ENCODE measurements at regions not wholly inside any gene's neighbourhood (a gene's known extent, or its start where the extent isn't known, plus 50 kb on each side); places are given as distances from the start of the nearest gene placed in this dataset.

DNA sequence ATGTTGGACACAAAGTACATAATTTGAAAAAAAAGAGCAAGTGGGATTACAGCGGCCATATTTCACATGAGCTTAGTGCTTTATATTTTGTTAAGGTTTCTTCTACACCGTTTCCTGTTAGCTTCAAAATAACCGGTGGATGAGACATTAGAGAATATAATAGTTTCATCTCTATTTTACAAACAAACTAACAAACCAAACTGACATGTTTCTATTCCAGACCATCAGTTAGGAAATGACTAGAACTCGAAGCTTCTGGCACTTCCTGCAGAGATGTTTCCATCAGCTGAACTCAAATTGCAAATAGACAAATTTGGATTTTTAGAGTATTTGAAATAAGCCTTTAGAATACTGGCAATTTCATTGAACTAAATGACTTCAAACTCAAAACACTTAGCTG lies 86.5 kb downstream of the MTRR start:
- no peaks in the 10 kb centered on the region for H3K36me3 ChIP-seq (ENCODE audit: control insufficient read depth in 1 of 2, insufficient read depth in 2 of 2, low read length in 2 of 2)
- H3K4me1 ChIP-seq (ENCODE audit: control insufficient read depth in 1 of 2, insufficient read depth in 2 of 2, low read length in 2 of 2), result no peaks in the 10 kb centered on the region
- H3K4me3 ChIP-seq (ENCODE audit: low read depth in 1 of 2, low read length in 2 of 2), result no peak overlapping the region
- H3K9me3 ChIP-seq (ENCODE audit: control insufficient read depth in 1 of 2, low read length in 2 of 2), result no peaks in the 10 kb centered on the region
- no peaks in the 10 kb centered on the region for H3K27me3 ChIP-seq (ENCODE audit: low read depth, low read length)
- H3K27ac ChIP-seq (ENCODE audit: low read length), result no peak overlapping the region

- H3K4me3 ChIP-seq (ENCODE audit: low read depth in 1 of 2, low read length in 2 of 2), result no peak overlapping the region
- H3K9me3 ChIP-seq (ENCODE audit: control insufficient read depth in 1 of 2, low read length in 2 of 2), result no peaks in the 10 kb centered on the region
- H3K27me3 ChIP-seq (ENCODE audit: low read depth, low read length), result no peaks in the 10 kb centered on the region
- H3K27ac ChIP-seq (ENCODE audit: low read length), result no peak overlapping the region
- no peaks in the 10 kb centered on the region for H3K4me1 ChIP-seq (ENCODE audit: control insufficient read depth in 1 of 2, insufficient read depth in 2 of 2, low read length in 2 of 2)
- no peaks in the 10 kb centered on the region for H3K36me3 ChIP-seq (ENCODE audit: control insufficient read depth in 1 of 2, insufficient read depth in 2 of 2, low read length in 2 of 2)
Measured at GRCh38 chr5:7957329-7957728, 88.4 kb downstream of the MTRR start.

GRCh38 chr5:7960142-7960541 lies 91.2 kb downstream of the MTRR start:
- H3K27me3 ChIP-seq (ENCODE audit: low read depth, low read length), result no peaks in the 10 kb centered on the region
- no peak overlapping the region for H3K4me3 ChIP-seq (ENCODE audit: low read depth in 1 of 2, low read length in 2 of 2)
- no peaks in the 10 kb centered on the region for H3K4me1 ChIP-seq (ENCODE audit: control insufficient read depth in 1 of 2, insufficient read depth in 2 of 2, low read length in 2 of 2)
- H3K27ac ChIP-seq (ENCODE audit: low read length), result no peak overlapping the region
- no peaks in the 10 kb centered on the region for H3K9me3 ChIP-seq (ENCODE audit: control insufficient read depth in 1 of 2, low read length in 2 of 2)
- no peaks in the 10 kb centered on the region for H3K36me3 ChIP-seq (ENCODE audit: control insufficient read depth in 1 of 2, insufficient read depth in 2 of 2, low read length in 2 of 2)

DNA sequence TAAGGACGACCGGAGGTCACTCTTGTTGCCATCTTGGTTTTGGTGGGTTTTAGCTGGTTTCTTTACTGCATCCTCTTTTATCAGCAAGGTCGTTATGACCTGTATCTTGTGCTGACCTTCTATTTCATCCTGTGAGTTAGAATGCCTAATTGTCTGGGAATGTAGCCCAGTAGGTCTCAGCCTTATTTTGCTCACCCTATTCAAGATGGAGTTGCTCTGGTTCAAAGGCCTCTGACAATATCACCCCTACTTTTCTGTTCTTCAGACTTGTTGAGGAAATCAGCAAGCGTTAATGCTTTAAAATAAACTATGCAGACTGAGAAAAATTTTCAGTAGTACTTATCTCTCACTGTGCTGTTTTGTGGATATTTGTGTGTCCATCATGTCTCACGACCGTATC lies 92.6 kb downstream of the MTRR start:
- Histone ChIP-seq H3K36me3 (ENCODE audit: control insufficient read depth in 1 of 2, insufficient read depth in 2 of 2, low read length in 2 of 2) (no peaks in the 10 kb centered on the region), H3K4me1 (ENCODE audit: control insufficient read depth in 1 of 2, insufficient read depth in 2 of 2, low read length in 2 of 2) (no peaks in the 10 kb centered on the region), H3K27ac (ENCODE audit: low read length) (no peak overlapping the region), H3K27me3 (ENCODE audit: low read depth, low read length) (no peaks in the 10 kb centered on the region), H3K9me3 (ENCODE audit: control insufficient read depth in 1 of 2, low read length in 2 of 2) (no peaks in the 10 kb centered on the region), H3K4me3 (ENCODE audit: low read depth in 1 of 2, low read length in 2 of 2) (no peak overlapping the region)

- Histone ChIP-seq H3K4me1 (ENCODE audit: control insufficient read depth in 1 of 2, insufficient read depth in 2 of 2, low read length in 2 of 2) (no peaks in the 10 kb centered on the region), H3K36me3 (ENCODE audit: control insufficient read depth in 1 of 2, insufficient read depth in 2 of 2, low read length in 2 of 2) (no peaks in the 10 kb centered on the region), H3K4me3 (ENCODE audit: low read depth in 1 of 2, low read length in 2 of 2) (no peak overlapping the region), H3K27me3 (ENCODE audit: low read depth, low read length) (no peaks in the 10 kb centered on the region), H3K27ac (ENCODE audit: low read length) (no peak overlapping the region), H3K9me3 (ENCODE audit: control insufficient read depth in 1 of 2, low read length in 2 of 2) (no peaks in the 10 kb centered on the region)
Measured at GRCh38 chr5:7970816-7971215, 101.9 kb downstream of the MTRR start.

GRCh38 chr5:7976411-7977190 lies 107.7 kb downstream of the MTRR start:
- H3K36me3 ChIP-seq (ENCODE audit: control insufficient read depth in 1 of 2, insufficient read depth in 2 of 2, low read length in 2 of 2), result no peaks in the 10 kb centered on the region
- H3K27ac ChIP-seq (ENCODE audit: low read length), result no peak overlapping the region
- H3K4me3 ChIP-seq (ENCODE audit: low read depth in 1 of 2, low read length in 2 of 2), result no peak overlapping the region
- no peaks in the 10 kb centered on the region for H3K9me3 ChIP-seq (ENCODE audit: control insufficient read depth in 1 of 2, low read length in 2 of 2)
- H3K4me1 ChIP-seq (ENCODE audit: control insufficient read depth in 1 of 2, insufficient read depth in 2 of 2, low read length in 2 of 2), result no peaks in the 10 kb centered on the region
- H3K27me3 ChIP-seq (ENCODE audit: low read depth, low read length), result no peaks in the 10 kb centered on the region

DNA sequence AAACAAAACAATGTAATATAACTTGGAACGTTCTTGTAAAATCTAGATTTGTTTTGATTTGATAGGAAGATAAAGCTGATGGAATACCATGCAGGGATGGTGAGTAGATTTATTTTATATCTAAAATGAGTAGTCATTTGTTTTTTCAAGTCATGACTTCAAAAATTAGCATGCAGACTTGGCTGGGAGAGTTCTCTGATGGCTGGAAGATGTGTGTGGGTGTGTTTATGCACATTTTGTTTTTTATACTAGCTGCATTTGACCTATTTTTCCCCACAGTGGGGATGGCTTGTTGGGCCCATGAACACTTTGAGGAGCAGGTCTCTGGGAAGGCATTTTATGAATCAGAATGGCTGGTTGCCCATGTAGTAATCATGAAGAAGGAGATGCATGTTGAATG lies 109.2 kb downstream of the MTRR start:
- Histone ChIP-seq H3K9me3 (ENCODE audit: control insufficient read depth in 1 of 2, low read length in 2 of 2) (no peaks in the 10 kb centered on the region), H3K4me1 (ENCODE audit: control insufficient read depth in 1 of 2, insufficient read depth in 2 of 2, low read length in 2 of 2) (no peaks in the 10 kb centered on the region), H3K27me3 (ENCODE audit: low read depth, low read length) (no peaks in the 10 kb centered on the region), H3K36me3 (ENCODE audit: control insufficient read depth in 1 of 2, insufficient read depth in 2 of 2, low read length in 2 of 2) (no peaks in the 10 kb centered on the region), H3K27ac (ENCODE audit: low read length) (no peak overlapping the region), H3K4me3 (ENCODE audit: low read depth in 1 of 2, low read length in 2 of 2) (no peak overlapping the region)

GRCh38 chr5:7978991-7979390 lies 110.0 kb downstream of the MTRR start:
- H3K27me3 ChIP-seq (ENCODE audit: low read depth, low read length), result no peaks in the 10 kb centered on the region
- H3K9me3 ChIP-seq (ENCODE audit: control insufficient read depth in 1 of 2, low read length in 2 of 2), result no peaks in the 10 kb centered on the region
- no peak overlapping the region for H3K4me3 ChIP-seq (ENCODE audit: low read depth in 1 of 2, low read length in 2 of 2)
- no peaks in the 10 kb centered on the region for H3K36me3 ChIP-seq (ENCODE audit: control insufficient read depth in 1 of 2, insufficient read depth in 2 of 2, low read length in 2 of 2)
- H3K4me1 ChIP-seq (ENCODE audit: control insufficient read depth in 1 of 2, insufficient read depth in 2 of 2, low read length in 2 of 2), result no peaks in the 10 kb centered on the region
- no peak overlapping the region for H3K27ac ChIP-seq (ENCODE audit: low read length)

DNA sequence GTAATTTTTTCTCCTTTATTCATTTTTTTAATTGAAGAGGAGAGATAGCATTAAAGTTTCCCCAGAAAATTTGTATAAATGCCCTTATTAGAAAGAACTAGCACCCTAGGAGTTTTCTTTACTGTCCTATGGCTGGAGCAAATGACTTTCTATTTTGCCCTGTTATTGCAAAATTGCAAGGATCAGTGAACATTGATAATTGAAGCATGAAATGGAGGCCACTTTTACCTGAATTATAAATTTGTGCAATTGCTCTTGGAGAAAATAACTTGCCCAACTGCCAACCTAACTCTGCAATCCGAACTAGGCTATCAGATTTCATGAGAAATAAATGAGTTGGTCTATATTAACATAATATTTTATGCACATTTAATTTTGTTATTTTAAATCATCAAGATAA lies 111.9 kb downstream of the MTRR start:
- H3K4me1 ChIP-seq (ENCODE audit: control insufficient read depth in 1 of 2, insufficient read depth in 2 of 2, low read length in 2 of 2), result no peaks in the 10 kb centered on the region
- H3K27me3 ChIP-seq (ENCODE audit: low read depth, low read length), result no peaks in the 10 kb centered on the region
- H3K36me3 ChIP-seq (ENCODE audit: control insufficient read depth in 1 of 2, insufficient read depth in 2 of 2, low read length in 2 of 2), result no peaks in the 10 kb centered on the region
- no peak overlapping the region for H3K27ac ChIP-seq (ENCODE audit: low read length)
- no peaks in the 10 kb centered on the region for H3K9me3 ChIP-seq (ENCODE audit: control insufficient read depth in 1 of 2, low read length in 2 of 2)
- no peak overlapping the region for H3K4me3 ChIP-seq (ENCODE audit: low read depth in 1 of 2, low read length in 2 of 2)

GRCh38 chr5:7983433-7983832 lies 114.5 kb downstream of the MTRR start:
- Histone ChIP-seq H3K9me3 (ENCODE audit: control insufficient read depth in 1 of 2, low read length in 2 of 2) (no peaks in the 10 kb centered on the region), H3K36me3 (ENCODE audit: control insufficient read depth in 1 of 2, insufficient read depth in 2 of 2, low read length in 2 of 2) (no peaks in the 10 kb centered on the region), H3K27ac (ENCODE audit: low read length) (no peak overlapping the region), H3K27me3 (ENCODE audit: low read depth, low read length) (no peaks in the 10 kb centered on the region), H3K4me1 (ENCODE audit: control insufficient read depth in 1 of 2, insufficient read depth in 2 of 2, low read length in 2 of 2) (no peaks in the 10 kb centered on the region), H3K4me3 (ENCODE audit: low read depth in 1 of 2, low read length in 2 of 2) (no peak overlapping the region)

GRCh38 chr5:7991125-7991821 lies 122.3 kb downstream of the MTRR start:
- H3K36me3 ChIP-seq (ENCODE audit: control insufficient read depth in 1 of 2, insufficient read depth in 2 of 2, low read length in 2 of 2), result no peaks in the 10 kb centered on the region
- H3K27ac ChIP-seq (ENCODE audit: low read length), result no peak overlapping the region
- no peaks in the 10 kb centered on the region for H3K27me3 ChIP-seq (ENCODE audit: low read depth, low read length)
- H3K4me3 ChIP-seq (ENCODE audit: low read depth in 1 of 2, low read length in 2 of 2), result no peak overlapping the region
- H3K9me3 ChIP-seq (ENCODE audit: control insufficient read depth in 1 of 2, low read length in 2 of 2), result no peaks in the 10 kb centered on the region
- no peaks in the 10 kb centered on the region for H3K4me1 ChIP-seq (ENCODE audit: control insufficient read depth in 1 of 2, insufficient read depth in 2 of 2, low read length in 2 of 2)
